HEK293T (cell line): ENCODE measurements at regions not wholly inside any gene's neighbourhood (a gene's known extent, or its start where the extent isn't known, plus 50 kb on each side); places are given as distances from the start of the nearest gene placed in this dataset.

Source experiments
- SUZ12 ChIP-seq: fragments of 450-650 bp; IDR thresholded peaks from 2 replicates; pipeline ENCODE4 v1.6.1; 2016; ENCODE audit warnings: mild to moderate bottlenecking
- ZNF384 ChIP-seq: fragments of 450-650 bp; IDR thresholded peaks from 2 replicates; pipeline ENCODE4 v1.6.1; 2016

GRCh38 chr1:193462629-193463320, 276.4 kb upstream of the B3GALT2 start:
- TF ChIP-seq ZNF384 (no peak), SUZ12 (no peak)
